ENCODE measurements at regions not wholly inside any gene's neighbourhood (a gene's known extent, or its start where the extent isn't known, plus 50 kb on each side); places are given as distances from the start of the nearest gene placed in this dataset.

- intact Hi-C loops (cut with micrococcal nuclease), result no loop called here
- Mint-ChIP-seq H3K4me1 (ENCODE audit: low read depth) (no peaks in the 10 kb centered on the region), H3K4me3 (no peak overlapping the region), H3K27ac (no peak overlapping the region), H3K27me3 (peaks cover 4% of the 10 kb centered on the region), H3K9me3 (peaks cover 9% of the 10 kb centered on the region), H3K36me3 (ENCODE audit: low read depth) (no peaks in the 10 kb centered on the region)
Measured at GRCh38 chr9:92191801-92192200, 76.6 kb upstream of the SPTLC1 start.

GRCh38 chr9:92190536-92190790 is 75.2 kb upstream of the SPTLC1 start:
- Mint-ChIP-seq H3K4me3 (no peak overlapping the region), H3K27ac (no peak overlapping the region), H3K4me1 (ENCODE audit: low read depth) (peaks cover 4% of the 10 kb centered on the region), H3K36me3 (ENCODE audit: low read depth) (no peaks in the 10 kb centered on the region), H3K27me3 (peaks cover 4% of the 10 kb centered on the region), H3K9me3 (no peaks in the 10 kb centered on the region)
- intact Hi-C loops (cut with micrococcal nuclease), result no loop called here

GRCh38 chr9:92189782-92190535 is 74.7 kb upstream of the SPTLC1 start:
- intact Hi-C loops (cut with micrococcal nuclease), result no loop called here
- H3K9me3 Mint-ChIP-seq, result no peaks in the 10 kb centered on the region
- H3K4me1 Mint-ChIP-seq (ENCODE audit: low read depth), result peaks cover 5% of the 10 kb centered on the region
- H3K4me3 Mint-ChIP-seq, result no peak overlapping the region
- H3K36me3 Mint-ChIP-seq (ENCODE audit: low read depth), result no peaks in the 10 kb centered on the region
- no peak overlapping the region for H3K27ac Mint-ChIP-seq
- peaks cover 4% of the 10 kb centered on the region for H3K27me3 Mint-ChIP-seq

- Mint-ChIP-seq H3K4me3 (no peak overlapping the region), H3K9me3 (no peaks in the 10 kb centered on the region), H3K27me3 (peaks cover 5% of the 10 kb centered on the region), H3K4me1 (ENCODE audit: low read depth) (peaks cover 5% of the 10 kb centered on the region), H3K27ac (no peak overlapping the region), H3K36me3 (ENCODE audit: low read depth) (no peaks in the 10 kb centered on the region)
- intact Hi-C loops (cut with micrococcal nuclease), result no loop called here
Measured at GRCh38 chr9:92188969-92189781, 74.0 kb upstream of the SPTLC1 start.

- H3K36me3 Mint-ChIP-seq (ENCODE audit: low read depth), result no peaks in the 10 kb centered on the region
- H3K4me3 Mint-ChIP-seq, result no peak overlapping the region
- H3K27ac Mint-ChIP-seq, result no peak overlapping the region
- no peaks in the 10 kb centered on the region for H3K9me3 Mint-ChIP-seq
- peaks cover 5% of the 10 kb centered on the region for H3K4me1 Mint-ChIP-seq (ENCODE audit: low read depth)
- intact Hi-C loops (cut with micrococcal nuclease), result no loop called here
- peaks cover 9% of the 10 kb centered on the region for H3K27me3 Mint-ChIP-seq
Measured at GRCh38 chr9:92187989-92188714, 72.9 kb upstream of the SPTLC1 start.

- no peak overlapping the region for H3K4me3 Mint-ChIP-seq
- H3K4me1 Mint-ChIP-seq (ENCODE audit: low read depth), result peaks cover 5% of the 10 kb centered on the region
- H3K27me3 Mint-ChIP-seq, result peaks cover 9% of the 10 kb centered on the region
- H3K27ac Mint-ChIP-seq, result no peak overlapping the region
- H3K9me3 Mint-ChIP-seq, result no peaks in the 10 kb centered on the region
- intact Hi-C loops (cut with micrococcal nuclease), result no loop called here
- H3K36me3 Mint-ChIP-seq (ENCODE audit: low read depth), result no peaks in the 10 kb centered on the region
Measured at GRCh38 chr9:92187390-92187789, 72.2 kb upstream of the SPTLC1 start.

- Mint-ChIP-seq H3K4me1 (ENCODE audit: low read depth) (peaks cover 7% of the 10 kb centered on the region), H3K4me3 (no peak overlapping the region), H3K27ac (no peak overlapping the region), H3K36me3 (ENCODE audit: low read depth) (no peaks in the 10 kb centered on the region), H3K27me3 (peaks cover 9% of the 10 kb centered on the region), H3K9me3 (no peaks in the 10 kb centered on the region)
- intact Hi-C loops (cut with micrococcal nuclease), result no loop called here
Measured at GRCh38 chr9:92186631-92187030, 71.4 kb upstream of the SPTLC1 start.

- intact Hi-C loops (cut with micrococcal nuclease), result no loop called here
- H3K4me1 Mint-ChIP-seq (ENCODE audit: low read depth), result peaks cover 17% of the 10 kb centered on the region
- H3K27me3 Mint-ChIP-seq, result peaks cover 9% of the 10 kb centered on the region
- no peak overlapping the region for H3K4me3 Mint-ChIP-seq
- no peak overlapping the region for H3K27ac Mint-ChIP-seq
- H3K36me3 Mint-ChIP-seq (ENCODE audit: low read depth), result no peaks in the 10 kb centered on the region
- H3K9me3 Mint-ChIP-seq, result no peaks in the 10 kb centered on the region
Measured at GRCh38 chr9:92185681-92186080, 70.5 kb upstream of the SPTLC1 start.

GRCh38 chr9:92185096-92185495 is 69.9 kb upstream of the SPTLC1 start:
- intact Hi-C loops (cut with micrococcal nuclease), result no loop called here
- peaks cover 9% of the 10 kb centered on the region for H3K27me3 Mint-ChIP-seq
- H3K4me3 Mint-ChIP-seq, result no peak overlapping the region
- H3K27ac Mint-ChIP-seq, result no peak overlapping the region
- H3K4me1 Mint-ChIP-seq (ENCODE audit: low read depth), result peaks cover 23% of the 10 kb centered on the region
- H3K36me3 Mint-ChIP-seq (ENCODE audit: low read depth), result no peaks in the 10 kb centered on the region
- H3K9me3 Mint-ChIP-seq, result no peaks in the 10 kb centered on the region

GRCh38 chr9:92184041-92184564 is 68.9 kb upstream of the SPTLC1 start:
- intact Hi-C loops (cut with micrococcal nuclease), result no loop called here
- H3K9me3 Mint-ChIP-seq, result no peaks in the 10 kb centered on the region
- no peaks in the 10 kb centered on the region for H3K36me3 Mint-ChIP-seq (ENCODE audit: low read depth)

GRCh38 chr9:92183449-92183848 is 68.2 kb upstream of the SPTLC1 start:
- peaks cover 11% of the 10 kb centered on the region for H3K27me3 Mint-ChIP-seq
- no peak overlapping the region for H3K27ac Mint-ChIP-seq
- H3K4me3 Mint-ChIP-seq, result no peak overlapping the region
- H3K36me3 Mint-ChIP-seq (ENCODE audit: low read depth), result no peaks in the 10 kb centered on the region
- peaks cover 28% of the 10 kb centered on the region for H3K4me1 Mint-ChIP-seq (ENCODE audit: low read depth)
- intact Hi-C loops (cut with micrococcal nuclease), result no loop called here
- no peaks in the 10 kb centered on the region for H3K9me3 Mint-ChIP-seq

More at GRCh38 chr9:92184041-92184564, 68.9 kb upstream of the SPTLC1 start:
- no peak overlapping the region for H3K4me3 Mint-ChIP-seq
- H3K27me3 Mint-ChIP-seq, result peaks cover 9% of the 10 kb centered on the region
- H3K27ac Mint-ChIP-seq, result no peak overlapping the region
- peaks cover 28% of the 10 kb centered on the region for H3K4me1 Mint-ChIP-seq (ENCODE audit: low read depth)

- no peaks in the 10 kb centered on the region for H3K9me3 Mint-ChIP-seq
- H3K4me1 Mint-ChIP-seq (ENCODE audit: low read depth), result peaks cover 32% of the 10 kb centered on the region
- intact Hi-C loops (cut with micrococcal nuclease), result no loop called here
- peaks cover 6% of the 10 kb centered on the region for H3K27me3 Mint-ChIP-seq
- no peaks in the 10 kb centered on the region for H3K36me3 Mint-ChIP-seq (ENCODE audit: low read depth)
- H3K4me3 Mint-ChIP-seq, result no peak overlapping the region
- H3K27ac Mint-ChIP-seq, result peak overlapping the region; percentile 70
Measured at GRCh38 chr9:92181296-92181695, 66.1 kb upstream of the SPTLC1 start.

GRCh38 chr9:92180669-92181181 is 65.5 kb upstream of the SPTLC1 start:
- Mint-ChIP-seq H3K4me3 (no peak overlapping the region), H3K36me3 (ENCODE audit: low read depth) (no peaks in the 10 kb centered on the region), H3K9me3 (no peaks in the 10 kb centered on the region), H3K27me3 (peaks cover 6% of the 10 kb centered on the region), H3K27ac (peak overlapping the region; percentile 70), H3K4me1 (ENCODE audit: low read depth) (peaks cover 36% of the 10 kb centered on the region)
- intact Hi-C loops (cut with micrococcal nuclease), result no loop called here

- H3K4me3 Mint-ChIP-seq, result no peak overlapping the region
- peak overlapping the region; percentile 70 for H3K27ac Mint-ChIP-seq
- intact Hi-C loops (cut with micrococcal nuclease), result no loop called here
- H3K4me1 Mint-ChIP-seq (ENCODE audit: low read depth), result peaks cover 32% of the 10 kb centered on the region
- H3K27me3 Mint-ChIP-seq, result peaks cover 6% of the 10 kb centered on the region
- H3K36me3 Mint-ChIP-seq (ENCODE audit: low read depth), result no peaks in the 10 kb centered on the region
- H3K9me3 Mint-ChIP-seq, result no peaks in the 10 kb centered on the region
Measured at GRCh38 chr9:92180002-92180400, 64.8 kb upstream of the SPTLC1 start.
